Panc1 (cell line): ENCODE measurements at regions not wholly inside any gene's neighbourhood (a gene's known extent, or its start where the extent isn't known, plus 50 kb on each side); places are given as distances from the start of the nearest gene placed in this dataset.

ENCODE experiments used
- ATAC-seq: fragments of 200-7000 bp; cut with Tn5 transposase; 2 replicates; pipeline ENCODE4 v1.9.1; 2020; ENCODE audit warnings: mild to moderate bottlenecking, moderate library complexity
- BruUV-seq: library from RNA; stranded (reverse); fragments of 400-500 nt; replicated peaks from 2 replicates; lab custom pipeline; 2021; lab: Mats Ljungman, UMichigan
- CTCF ChIA-PET: fragments of 300-600 bp; sonication (Branson Sonifier 250); formaldehyde crosslinking; loops from one replicate; lab custom pipeline; 2022; ENCODE audit warnings: antibody characterized with exemption; lab: Charles Lee
- POLR2A ChIA-PET: fragments of 300-600 bp; sonication (Branson Sonifier 250); formaldehyde crosslinking; loops from one replicate; lab custom pipeline; 2022; ENCODE audit warnings: antibody characterized with exemption; lab: Charles Lee
- DNase-seq: peaks from one replicate; pipeline ENCODE4 v3.0.0-alpha.2; 2010; ENCODE audit warnings: low read depth, low spot score
- H3K27ac ChIP-seq: 2 replicates; pipeline ENCODE4 v1.5.1; 2011; ENCODE audit warnings: mild to moderate bottlenecking, low read length, inconsistent platforms
- H3K27me3 ChIP-seq: fragments of 200-500 bp; sonication (Bioruptor generic); 2 replicates; pipeline ENCODE4 v1.6.0; 2014; ENCODE audit warnings: low read length, inconsistent platforms; ENCODE audit not compliant: control insufficient read depth, insufficient read depth
- H3K36me3 ChIP-seq: fragments of 200-500 bp; sonication (Bioruptor generic); 2 replicates; pipeline ENCODE4 v1.5.1; 2014; ENCODE audit warnings: inconsistent platforms, mild to moderate bottlenecking, low read length, moderate library complexity; ENCODE audit not compliant: control insufficient read depth, insufficient read depth
- H3K4me1 ChIP-seq: 2 replicates; pipeline ENCODE4 v1.5.1; 2011; ENCODE audit warnings: inconsistent platforms, mild to moderate bottlenecking, low read length, moderate library complexity; ENCODE audit not compliant: control insufficient read depth, insufficient read depth
- H3K4me3 ChIP-seq, 2 experiments: 2 replicates each; pipeline ENCODE4 v1.5.1; 2011 to 2012; ENCODE audit warnings: low read depth in 2 of 2, low read length in 2 of 2, mild to moderate bottlenecking in 2 of 2, inconsistent platforms in 1 of 2, moderate library complexity in 1 of 2
- H3K9me3 ChIP-seq: fragments of 200-500 bp; sonication (Bioruptor generic); 2 replicates; pipeline ENCODE4 v1.5.1; 2014; ENCODE audit warnings: low read depth, mild to moderate bottlenecking, inconsistent platforms, low read length, moderate library complexity; ENCODE audit not compliant: control insufficient read depth, insufficient read depth
- POLR2AphosphoS5 ChIP-seq: IDR thresholded peaks from 2 replicates; pipeline ENCODE4 v1.6.1; 2012; ENCODE audit warnings: mild to moderate bottlenecking, low read depth, low read length, moderate library complexity
- REST ChIP-seq, 2 experiments: IDR thresholded peaks; 2 replicates each; pipeline ENCODE4 v1.6.1; 2011 to 2012; ENCODE audit warnings: low read depth in 2 of 2, control low read depth in 1 of 2, low read length in 1 of 2, mild to moderate bottlenecking in 1 of 2, moderate library complexity in 1 of 2; ENCODE audit not compliant: insufficient read depth in 1 of 2
- SIN3A ChIP-seq: IDR thresholded peaks from 2 replicates; pipeline ENCODE4 v1.6.1; 2012; ENCODE audit warnings: low read depth, mild to moderate bottlenecking, low read length, moderate library complexity, borderline replicate concordance; ENCODE audit not compliant: insufficient read depth
- TCF7L2 ChIP-seq: IDR thresholded peaks from 2 replicates; pipeline ENCODE4 v1.6.1; 2011; ENCODE audit warnings: mild to moderate bottlenecking, low read depth, low read length, inconsistent platforms
- in situ Hi-C: cut with HindIII; loops from 2 replicates; pipeline ENCODE4 v1.10.0; 2016; ENCODE audit warnings: low sequenced_read_pairs, low pct_unique_long_range_greater_than_20kb
- intact Hi-C: fragments of 100-400 bp; cut with micrococcal nuclease; formaldehyde crosslinking; loops from one replicate; pipeline ENCODE4 v1.10.0; 2022; ENCODE audit not compliant: unreplicated experiment
- TF ChIP-seq, protein P1 (sequence below): fragments of 450-650 bp; IDR thresholded peaks from 2 replicates; pipeline ENCODE4 v1.5.1; 2017; ENCODE audit warnings: mild to moderate bottlenecking

GRCh38 chr13:111458739-111459138 is 138.3 kb downstream of the TEX29 start:
- DNase-seq, result no peak
- POLR2A ChIA-PET, result interaction anchor here (0.6 kb wide), 1 partner anchor 107 kb away, joined by 4 read pairs; no protein-coding TSS in a partner anchor
- Histone ChIP-seq H3K27me3 (no peaks in the 10 kb centered on the region; the same call in 1 of the 2 replicates), H3K27ac (no peak overlapping the region), H3K4me1 (no peaks in the 10 kb centered on the region), H3K36me3 (no peaks in the 10 kb centered on the region), H3K4me3 (no peak overlapping the region), H3K9me3 (no peaks in the 10 kb centered on the region)
- TF ChIP-seq SIN3A, result no peak
- no TSS peak for BruUV-seq
- CTCF ChIA-PET, result no interaction called here
- in situ Hi-C loops, result no loop called here
- no peak for ATAC-seq
- intact Hi-C loops, result no loop called here

DNA sequence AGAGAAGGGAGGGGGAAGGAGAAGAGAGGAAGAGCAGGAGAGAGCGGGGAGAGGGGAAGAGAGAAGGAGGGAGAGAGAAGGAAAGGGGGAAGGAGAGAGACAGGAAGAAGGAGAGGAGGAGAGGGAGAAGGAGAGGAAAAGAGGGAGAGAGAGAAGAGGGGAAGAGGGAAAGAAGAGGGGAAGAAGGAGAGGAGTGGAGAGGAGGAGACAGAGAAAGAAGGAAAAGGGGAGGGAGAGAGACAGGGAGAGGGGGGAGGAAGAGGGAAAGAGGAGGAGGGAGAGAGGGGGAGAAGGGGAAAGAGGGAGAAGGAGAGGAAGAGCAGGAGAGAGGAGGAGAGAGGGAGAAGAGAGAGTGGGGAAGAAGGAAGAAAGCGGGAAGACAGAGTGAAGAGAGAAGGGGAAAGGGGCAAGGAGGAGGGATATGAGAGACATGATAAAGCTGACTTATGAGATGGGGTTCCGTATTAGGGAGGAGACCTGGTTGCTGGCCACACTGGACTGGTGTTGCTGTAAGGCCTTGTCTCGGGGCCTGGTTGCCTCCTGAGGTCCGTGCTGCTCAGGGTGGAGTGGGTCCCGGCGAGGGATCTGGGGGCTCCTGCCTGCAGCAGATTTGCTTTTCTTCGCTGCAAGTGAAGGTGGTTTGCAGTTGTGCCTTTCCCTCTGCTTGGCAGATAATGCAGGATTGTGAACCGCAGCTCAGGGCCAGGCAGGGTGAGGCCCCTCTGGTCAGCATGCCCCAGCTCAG is 139.5 kb downstream of the TEX29 start:
- Histone ChIP-seq H3K27me3 (no peaks in the 10 kb centered on the region; the same call in 1 of the 2 replicates), H3K4me3 (no peak overlapping the region), H3K9me3 (no peaks in the 10 kb centered on the region), H3K36me3 (no peaks in the 10 kb centered on the region), H3K27ac (no peak overlapping the region), H3K4me1 (no peaks in the 10 kb centered on the region)
- intact Hi-C loops (no loop called here), in situ Hi-C loops (no loop called here)
- no peak for TF ChIP-seq REST (IDR thresholded peaks at IDR 0.05; ENCODE audit: insufficient read depth in 1 of 2, low read depth in 2 of 2, low read length in 1 of 2)
- no peak for TF ChIP-seq TCF7L2
- TF ChIP-seq, protein P1, sequence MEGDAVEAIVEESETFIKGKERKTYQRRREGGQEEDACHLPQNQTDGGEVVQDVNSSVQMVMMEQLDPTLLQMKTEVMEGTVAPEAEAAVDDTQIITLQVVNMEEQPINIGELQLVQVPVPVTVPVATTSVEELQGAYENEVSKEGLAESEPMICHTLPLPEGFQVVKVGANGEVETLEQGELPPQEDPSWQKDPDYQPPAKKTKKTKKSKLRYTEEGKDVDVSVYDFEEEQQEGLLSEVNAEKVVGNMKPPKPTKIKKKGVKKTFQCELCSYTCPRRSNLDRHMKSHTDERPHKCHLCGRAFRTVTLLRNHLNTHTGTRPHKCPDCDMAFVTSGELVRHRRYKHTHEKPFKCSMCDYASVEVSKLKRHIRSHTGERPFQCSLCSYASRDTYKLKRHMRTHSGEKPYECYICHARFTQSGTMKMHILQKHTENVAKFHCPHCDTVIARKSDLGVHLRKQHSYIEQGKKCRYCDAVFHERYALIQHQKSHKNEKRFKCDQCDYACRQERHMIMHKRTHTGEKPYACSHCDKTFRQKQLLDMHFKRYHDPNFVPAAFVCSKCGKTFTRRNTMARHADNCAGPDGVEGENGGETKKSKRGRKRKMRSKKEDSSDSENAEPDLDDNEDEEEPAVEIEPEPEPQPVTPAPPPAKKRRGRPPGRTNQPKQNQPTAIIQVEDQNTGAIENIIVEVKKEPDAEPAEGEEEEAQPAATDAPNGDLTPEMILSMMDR, result no peak
- no peak for TF ChIP-seq SIN3A
- TF ChIP-seq POLR2AphosphoS5, result no peak
- no peak for DNase-seq
- ATAC-seq, result peak; percentile 43
- ChIA-PET POLR2A (no interaction called here), CTCF (no interaction called here)
- BruUV-seq, result no TSS peak
